A673 (cell line): ENCODE measurements at regions not wholly inside any gene's neighbourhood (a gene's known extent, or its start where the extent isn't known, plus 50 kb on each side); places are given as distances from the start of the nearest gene placed in this dataset.

Experiments
- CTCF ChIP-seq: fragments of 300-800, 200-600 bp; sonication (generic); conservative IDR thresholded peaks from 2 replicates; pipeline ENCODE4 v1.5.1; 2017; ENCODE audit warnings: low read depth, mild to moderate bottlenecking, antibody characterized with exemption, low read length, moderate library complexity, mixed read lengths
- EZH2 ChIP-seq: fragments of 200-600 bp; sonication (generic); IDR thresholded peaks from 2 replicates; pipeline ENCODE4 v1.6.1; 2017; ENCODE audit warnings: borderline replicate concordance, low read depth, mild to moderate bottlenecking, mixed read lengths, antibody characterized with exemption, low read length; ENCODE audit not compliant: poor library complexity, severe bottlenecking

GRCh38 chr4:3670521-3671519 is 95.4 kb upstream of the ADRA2C start:
- no peak for TF ChIP-seq CTCF
- TF ChIP-seq EZH2 = no peak
